ENCODE measurements at regions not wholly inside any gene's neighbourhood (a gene's known extent, or its start where the extent isn't known, plus 50 kb on each side); places are given as distances from the start of the nearest gene placed in this dataset.
"Not testable (repeated sequence)": the region's sequence is repeated elsewhere in the genome, so short reads cannot be mapped to it uniquely, and the experiment has no call there.

DNA sequence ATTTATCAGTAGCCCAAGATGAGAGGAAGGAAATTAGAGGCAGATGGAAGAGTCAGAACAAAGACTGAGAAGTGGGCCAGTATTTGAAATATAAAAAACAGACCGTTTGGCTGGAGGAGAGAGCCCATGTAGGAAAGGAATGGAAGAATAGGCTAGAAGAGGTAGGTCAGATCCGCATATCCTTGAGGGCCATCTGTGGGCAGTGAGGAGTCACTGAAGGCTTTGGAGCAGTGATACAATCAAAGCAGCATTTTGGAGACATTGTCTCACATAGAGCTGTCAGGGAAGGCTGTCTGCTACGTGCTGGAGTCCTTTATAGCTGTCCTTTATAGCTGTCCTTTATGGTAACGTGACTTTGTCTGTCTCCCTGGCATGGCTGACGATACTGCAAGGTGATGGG is 92.0 kb upstream of the VEPH1 start:
- in situ Hi-C loops (cut with MboI; ENCODE audit: low sequenced_read_pairs): no loop called here

DNA sequence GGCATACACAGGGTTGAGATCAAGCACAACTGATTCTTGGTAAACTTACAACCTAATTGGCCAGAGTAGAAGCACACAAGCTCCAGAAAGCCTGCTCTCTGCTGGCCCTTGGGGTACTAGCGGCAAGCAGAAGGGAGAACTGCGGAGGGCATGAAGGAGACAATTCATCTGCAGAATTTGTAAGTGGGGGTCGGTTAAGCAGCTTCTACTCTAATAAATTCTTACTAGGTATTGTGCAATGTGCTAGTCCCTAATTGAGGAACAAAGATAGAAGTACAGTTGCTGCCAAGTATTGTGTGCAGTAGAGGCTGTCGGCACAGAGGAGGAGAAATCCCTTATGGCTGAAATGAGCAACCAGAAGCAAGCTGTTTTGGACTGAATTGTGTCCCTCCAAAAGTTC is 91.2 kb upstream of the VEPH1 start:
- in situ Hi-C loops (cut with MboI; ENCODE audit: low sequenced_read_pairs): no loop called here

GRCh38 chr3:157592769-157593168 is 89.6 kb upstream of the VEPH1 start:
- in situ Hi-C loops (cut with MboI; ENCODE audit: low sequenced_read_pairs): no loop called here

DNA sequence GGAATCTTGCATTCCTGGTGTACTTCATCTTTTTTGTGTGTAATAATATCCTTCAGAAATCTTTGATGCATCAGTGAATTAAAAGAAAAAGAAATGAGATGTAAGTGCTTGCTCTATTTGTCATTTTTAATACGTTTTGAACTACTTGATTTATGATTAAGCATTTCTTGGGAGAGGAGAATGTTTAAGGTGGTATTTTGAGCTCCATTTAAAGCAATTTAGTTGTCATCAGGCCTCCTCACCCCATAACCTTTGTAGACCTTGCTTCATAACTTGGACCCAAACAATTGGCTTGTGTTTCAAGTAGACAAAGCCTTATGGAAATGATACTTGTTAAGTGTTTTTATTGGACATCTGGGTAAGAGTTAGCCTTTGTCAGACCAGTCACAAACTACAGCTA is 87.1 kb upstream of the VEPH1 start:
- in situ Hi-C loops (cut with MboI; ENCODE audit: low sequenced_read_pairs): no loop called here

DNA sequence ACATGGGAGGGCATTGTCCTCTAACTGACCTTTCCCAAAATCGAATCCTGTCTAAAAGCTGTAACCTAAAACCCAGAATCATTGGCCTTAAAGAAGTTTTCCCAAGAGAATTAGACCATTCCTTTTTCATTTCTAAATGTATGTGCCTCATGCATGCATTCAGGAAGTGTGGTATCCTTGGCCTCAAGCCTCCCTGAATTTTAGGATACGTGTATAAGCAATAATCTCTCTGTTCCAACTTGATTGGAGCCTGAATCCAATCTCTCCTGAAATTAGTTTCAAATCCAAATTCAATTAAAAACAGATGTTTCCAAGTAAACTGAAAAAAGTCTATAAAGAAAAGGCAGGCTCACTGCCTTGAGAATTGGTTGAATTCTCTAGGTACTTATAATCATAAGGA is 86.0 kb upstream of the VEPH1 start:
- in situ Hi-C loops (cut with MboI; ENCODE audit: low sequenced_read_pairs): no loop called here

DNA sequence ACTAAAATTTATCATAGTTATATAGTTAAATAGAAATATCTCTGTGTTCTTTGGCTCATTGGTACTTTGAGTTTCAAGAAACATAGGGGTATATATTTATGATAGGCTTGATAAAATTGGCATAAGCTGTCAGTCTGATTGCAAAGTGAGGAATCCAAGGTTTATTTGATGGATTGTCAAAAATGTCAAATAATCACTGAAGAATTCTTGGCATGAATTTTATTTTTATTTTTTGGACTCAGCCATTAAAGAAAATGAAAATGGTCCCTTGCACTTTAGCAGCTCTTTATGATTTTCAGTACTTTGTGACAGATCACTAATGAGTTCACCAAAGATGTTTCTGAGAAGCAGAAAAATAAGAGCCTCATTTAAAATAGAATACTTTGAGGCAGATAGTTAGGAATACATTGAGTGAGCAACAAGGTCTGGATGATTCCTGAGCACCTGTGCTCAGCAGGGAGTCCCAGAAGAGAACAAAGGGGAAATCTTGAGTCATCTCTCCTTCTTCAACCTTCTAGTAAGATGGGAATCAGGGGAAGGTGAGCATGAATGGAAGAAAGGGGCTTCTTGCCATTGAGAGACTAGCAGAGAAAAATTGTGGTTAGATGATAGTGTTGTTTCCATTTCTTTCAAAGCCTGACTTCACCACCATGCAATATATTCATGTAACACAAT is 85.3 kb upstream of the VEPH1 start:
- in situ Hi-C loops (cut with MboI; ENCODE audit: low sequenced_read_pairs): no loop called here

GRCh38 chr3:157586293-157586692 is 83.1 kb upstream of the VEPH1 start:
- in situ Hi-C loops (cut with MboI; ENCODE audit: low sequenced_read_pairs): no loop called here

GRCh38 chr3:157585386-157585785 is 82.2 kb upstream of the VEPH1 start:
- in situ Hi-C loops (cut with MboI; ENCODE audit: low sequenced_read_pairs): no loop called here

DNA sequence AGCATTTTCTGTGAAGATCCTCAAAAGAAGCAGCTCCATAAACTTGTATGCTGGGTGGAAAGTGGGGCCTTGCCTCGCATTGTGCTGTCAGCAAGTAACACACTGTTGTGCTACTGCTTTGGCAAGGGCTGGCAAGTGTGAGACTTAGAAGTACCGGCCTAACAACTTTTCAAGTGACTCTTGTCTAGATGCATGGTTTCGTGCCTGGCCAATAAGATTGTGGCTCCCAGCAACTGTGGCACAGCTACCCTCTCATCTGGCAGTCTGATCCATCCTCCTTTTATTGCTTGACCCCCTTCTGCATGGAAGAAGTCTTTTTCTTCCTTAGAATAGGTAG is 79.4 kb upstream of the VEPH1 start:
- in situ Hi-C loops (cut with MboI; ENCODE audit: low sequenced_read_pairs): no loop called here

DNA sequence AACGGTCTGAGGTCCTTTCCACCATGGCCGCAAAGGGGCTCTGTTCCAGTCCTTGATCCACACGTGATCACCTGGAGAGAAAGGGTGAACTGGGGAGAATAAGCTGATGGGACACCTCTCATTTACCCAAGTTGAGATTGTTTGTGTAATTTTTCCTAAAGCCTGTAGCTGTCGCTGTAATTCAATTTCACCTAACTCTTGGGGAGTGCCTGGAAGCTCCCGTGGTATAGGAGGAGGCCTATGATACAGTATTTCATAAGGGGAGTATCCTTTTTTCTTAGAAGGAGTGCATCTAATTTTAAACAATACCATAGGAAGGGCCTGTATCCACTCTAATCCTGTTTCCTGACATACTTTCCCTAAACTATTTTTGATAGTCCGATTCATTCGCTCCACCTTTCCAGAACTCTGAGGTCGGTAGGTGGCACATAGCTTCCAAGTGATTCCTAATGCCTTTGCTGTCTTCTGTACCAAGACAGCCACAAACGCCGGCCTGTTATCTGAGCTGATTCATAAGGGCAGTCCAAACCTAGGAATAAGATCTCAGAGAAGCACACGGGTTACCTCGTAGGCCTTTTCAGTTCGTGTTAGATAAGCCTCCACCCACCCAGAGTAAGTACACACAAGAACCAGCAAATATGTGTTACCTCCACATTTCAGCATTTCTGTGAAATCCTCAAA is 78.9 kb upstream of the VEPH1 start:
- in situ Hi-C loops (cut with MboI; ENCODE audit: low sequenced_read_pairs): not testable (repeated sequence)

- in situ Hi-C loops (cut with MboI; ENCODE audit: low sequenced_read_pairs): no loop called here
Observed at GRCh38 chr3:157581371-157581770, 78.2 kb upstream of the VEPH1 start.

DNA sequence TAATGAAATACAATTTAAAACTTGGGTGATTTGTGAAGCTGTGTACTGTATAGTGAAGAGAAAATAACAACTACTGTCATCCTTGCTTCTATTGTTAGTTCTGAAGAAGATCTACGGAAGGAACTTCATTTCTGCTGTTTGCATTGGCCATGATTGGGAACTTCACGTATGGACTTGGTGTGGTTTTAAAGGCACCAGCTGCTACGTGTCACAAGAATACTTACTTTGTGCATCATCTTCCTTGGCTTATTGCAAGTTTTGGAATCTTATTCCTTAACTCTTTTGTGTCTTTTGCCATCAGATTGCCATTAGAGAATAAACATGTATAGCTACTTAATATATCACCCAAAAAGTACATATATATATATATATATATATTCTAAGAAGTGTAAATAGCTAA is 75.0 kb upstream of the VEPH1 start:
- in situ Hi-C loops (cut with MboI; ENCODE audit: low sequenced_read_pairs): no loop called here

- in situ Hi-C loops (cut with MboI; ENCODE audit: low sequenced_read_pairs): no loop called here
Observed at GRCh38 chr3:157574531-157574930, 71.3 kb upstream of the VEPH1 start.

- in situ Hi-C loops (cut with MboI; ENCODE audit: low sequenced_read_pairs): no loop called here
Observed at GRCh38 chr3:157573780-157574378, 70.7 kb upstream of the VEPH1 start.

DNA sequence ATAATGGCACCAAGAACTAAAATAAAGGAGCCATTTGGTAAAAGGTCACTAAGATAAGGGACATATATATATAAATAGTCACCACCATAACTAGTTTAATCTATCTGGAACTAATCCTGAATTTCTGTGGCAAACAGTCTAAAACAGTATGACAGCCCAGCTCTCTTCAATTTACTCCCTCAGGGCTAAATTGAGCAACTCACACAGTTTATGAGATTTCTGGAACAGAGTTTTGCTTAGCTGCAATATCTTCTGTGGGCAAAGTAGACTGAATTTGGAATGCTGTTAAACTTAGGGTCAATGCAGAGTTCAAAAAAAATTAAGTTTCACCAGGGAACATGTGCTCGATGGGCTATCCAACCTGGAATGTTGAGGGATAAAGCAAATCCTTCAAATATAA is 70.1 kb upstream of the VEPH1 start:
- in situ Hi-C loops (cut with MboI; ENCODE audit: low sequenced_read_pairs): no loop called here

DNA sequence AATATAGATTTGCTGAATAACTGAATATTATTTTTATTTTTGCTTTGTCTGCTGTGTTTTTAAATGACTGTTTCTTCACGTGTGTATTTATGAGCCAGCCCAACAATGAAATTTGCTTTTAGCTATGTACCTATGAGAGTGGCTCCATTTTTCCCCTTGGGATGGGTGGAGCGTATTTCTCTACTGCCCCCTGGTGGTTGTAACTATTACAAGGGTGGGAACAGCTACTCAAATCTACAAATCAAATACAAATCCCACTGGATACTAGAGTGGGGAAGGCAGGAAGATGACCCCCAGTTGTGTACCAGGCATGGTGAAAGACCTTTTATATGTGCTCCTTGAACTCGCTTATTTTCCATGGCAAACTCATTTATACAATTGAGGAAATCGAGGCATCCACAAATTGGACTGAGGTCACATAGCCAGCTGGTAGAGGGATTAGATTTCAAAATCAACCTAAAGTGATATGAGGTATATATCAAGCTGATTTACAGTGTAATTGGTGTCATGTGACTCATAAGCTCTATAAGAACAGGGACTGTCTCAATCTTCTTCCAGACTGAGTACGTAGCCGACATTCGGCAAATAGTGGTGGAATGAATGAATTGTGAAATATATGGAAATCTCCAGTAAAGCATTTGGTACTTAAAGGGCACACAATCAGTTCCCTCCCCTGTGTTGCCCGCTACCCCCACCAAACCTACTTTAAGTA is 69.5 kb upstream of the VEPH1 start:
- in situ Hi-C loops (cut with MboI; ENCODE audit: low sequenced_read_pairs): no loop called here

DNA sequence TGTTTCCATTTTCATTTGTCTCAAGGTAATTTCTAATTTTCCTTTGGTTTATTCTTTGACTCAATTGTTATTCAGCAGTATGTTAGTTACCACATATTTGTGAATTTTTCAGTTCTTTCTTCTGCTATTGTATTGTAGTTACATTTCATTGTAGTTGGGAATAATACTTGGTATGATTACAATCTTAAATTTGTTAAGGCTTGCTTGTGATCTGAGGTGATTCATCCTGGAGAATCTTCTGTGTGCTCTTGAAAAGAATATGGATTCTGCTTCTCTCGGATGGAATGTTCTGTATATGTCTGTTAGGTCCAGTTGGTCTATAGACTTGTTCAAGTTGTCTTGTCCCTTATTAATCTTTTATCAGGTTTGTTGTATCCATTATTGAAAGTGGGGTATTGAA is 63.4 kb upstream of the VEPH1 start:
- in situ Hi-C loops (cut with MboI; ENCODE audit: low sequenced_read_pairs): no loop called here

DNA sequence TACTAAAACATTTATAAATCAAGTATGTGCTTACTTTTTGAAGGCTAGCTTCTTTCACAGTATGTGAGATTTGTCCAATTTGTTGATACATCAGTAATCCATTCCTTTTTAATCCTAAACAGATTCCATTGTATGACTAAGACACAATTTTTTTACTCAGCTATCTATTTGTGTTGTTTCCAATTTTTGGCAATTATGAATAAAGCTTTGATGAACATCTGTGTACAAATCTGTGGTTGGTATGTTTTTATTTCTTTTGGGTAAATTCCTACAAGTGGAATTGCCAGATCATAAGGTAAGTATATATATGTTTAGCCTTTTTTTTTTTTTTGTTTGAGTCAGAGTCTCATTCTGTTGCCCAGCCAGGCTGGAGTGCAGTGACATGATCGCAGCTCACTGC is 56.2 kb upstream of the VEPH1 start:
- in situ Hi-C loops (cut with MboI; ENCODE audit: low sequenced_read_pairs): no loop called here

Measured in HL-60/S4 treated with retinoic acid at 250 ng/mL for 4 days and 3 days (cell line).